ENCODE measurements at regions not wholly inside any gene's neighbourhood (a gene's known extent, or its start where the extent isn't known, plus 50 kb on each side); places are given as distances from the start of the nearest gene placed in this dataset.

GRCh38 chr1:219664310-219665029 lies 51.6 kb upstream of the ZC3H11B start:
- POLR2A ChIA-PET, result no interaction called here
- Histone ChIP-seq H3K27ac (ENCODE audit: low read depth, low read length) (no peak overlapping the region), H3K27me3 (ENCODE audit: insufficient read depth, low read length, poor library complexity, severe bottlenecking) (no peaks in the 10 kb centered on the region), H3K9me3 (ENCODE audit: low read length) (no peaks in the 10 kb centered on the region), H3K36me3 (ENCODE audit: insufficient read depth, low read length) (no peaks in the 10 kb centered on the region), H3K4me3 (ENCODE audit: low read length) (no peak overlapping the region), H3K4me1 (ENCODE audit: insufficient read depth, low read length) (no peaks in the 10 kb centered on the region)
- Mint-ChIP-seq H3K4me1 (peaks cover 0 to 4% (median 0%) of the 10 kb centered on the region in 3 donors), H3K9me3 (peaks cover 0 to 3% (median 0%) of the 10 kb centered on the region in 5 donors), H3K27me3 (peaks cover 7 to 28% of the 10 kb centered on the region in 2 donors), H3K27ac (no peak overlapping the region), H3K36me3 (no peaks in the 10 kb centered on the region), H3K4me3 (no peak overlapping the region)
- CTCF ChIA-PET, result no interaction called here
- no peak for DNase-seq

Data from CD8-positive, alpha-beta memory T cell (primary cell).